Eye (tissue), 1 donor: ENCODE measurements at regions not wholly inside any gene's neighbourhood (a gene's known extent, or its start where the extent isn't known, plus 50 kb on each side); places are given as distances from the start of the nearest gene placed in this dataset.

Source experiments
- DNase-seq: peaks from one replicate; pipeline ENCODE4 v3.0.0-alpha.2; 2015

GRCh38 chr20:39338469-39339376 is 376.6 kb downstream of the DHX35 start:
- DNase-seq = peak; percentile 28

GRCh38 chr20:39333211-39333610 is 371.1 kb downstream of the DHX35 start:
- no peak for DNase-seq

DNA sequence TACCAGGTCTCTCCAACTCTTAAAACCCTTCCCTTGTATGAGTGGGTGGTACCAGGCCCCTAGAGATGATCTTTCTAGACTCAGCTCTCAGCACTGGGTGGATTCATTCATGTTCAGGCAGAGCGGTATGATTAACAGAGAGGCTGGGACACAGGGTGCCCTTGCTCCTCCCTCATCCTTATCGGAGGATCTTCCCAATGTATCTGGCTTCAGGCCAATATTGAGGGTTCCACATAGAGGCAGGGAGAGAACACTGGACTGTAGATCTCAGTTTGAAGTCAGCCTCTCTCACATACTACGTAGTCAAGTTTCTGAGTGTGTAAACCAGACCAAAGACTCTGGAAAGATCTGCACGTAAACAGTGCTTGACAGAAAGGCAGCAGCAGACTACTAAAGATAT is 366.2 kb downstream of the DHX35 start:
- DNase-seq = no peak

DNA sequence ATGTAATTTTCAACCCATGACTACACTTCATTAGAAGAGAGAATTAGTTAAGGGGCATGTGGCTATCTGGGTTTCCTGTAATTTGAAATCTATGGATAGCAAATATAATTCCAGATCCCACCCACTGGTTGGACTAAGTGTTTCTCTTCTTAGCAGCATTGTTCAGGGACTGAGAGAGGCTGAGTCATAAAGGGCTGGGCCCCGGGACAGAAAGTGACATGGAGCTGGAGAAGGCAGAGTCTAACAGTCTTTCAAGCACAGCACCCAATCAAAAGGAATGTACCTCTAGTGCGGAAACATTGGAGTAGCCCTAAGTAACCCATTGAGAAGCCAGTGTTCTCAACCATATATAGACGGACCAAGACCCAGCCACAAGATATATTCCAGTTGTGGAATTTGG is 363.9 kb downstream of the DHX35 start:
- DNase-seq = no peak

DNA sequence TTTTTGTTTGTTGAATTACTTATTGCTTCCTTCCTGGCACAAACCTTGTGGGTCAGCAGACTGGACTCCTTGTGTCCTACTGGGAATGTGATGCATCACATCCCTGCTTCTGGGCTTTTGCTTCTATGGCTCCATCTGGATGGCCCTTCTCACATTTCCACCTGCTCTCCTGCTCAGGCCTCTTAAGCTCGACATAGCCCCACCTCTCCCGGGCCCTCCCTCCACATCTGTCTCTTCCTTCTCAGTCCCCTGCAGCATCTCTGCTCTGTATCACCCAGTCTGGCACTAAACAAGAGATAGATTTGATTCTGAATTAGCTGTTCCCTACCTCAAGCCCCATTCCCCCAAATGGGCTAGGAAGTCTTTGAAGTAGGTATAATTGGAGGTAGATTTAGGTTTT is 356.8 kb downstream of the DHX35 start:
- DNase-seq = no peak

DNA sequence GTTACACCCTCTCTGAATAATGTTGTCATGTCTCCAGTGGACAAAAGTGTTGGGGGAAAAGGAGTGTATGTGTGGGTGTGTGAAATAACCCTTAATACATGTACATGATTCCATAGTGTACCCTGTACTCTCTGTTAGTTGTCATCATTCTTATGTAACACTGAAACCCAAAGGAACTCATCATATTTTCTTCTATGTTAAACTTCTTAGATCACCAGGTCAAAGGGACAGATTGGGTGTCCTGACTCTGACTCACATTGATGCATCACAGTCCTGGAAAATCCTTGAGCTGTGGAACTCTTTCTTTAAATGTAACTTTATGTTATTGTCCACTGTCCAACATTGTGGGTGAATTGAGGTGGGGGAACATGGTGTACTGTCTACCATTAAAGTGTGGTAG is 350.5 kb downstream of the DHX35 start:
- no peak for DNase-seq

- no peak for DNase-seq
These were observed 349.8 kb downstream of the DHX35 start for GRCh38 chr20:39311851-39312506.

GRCh38 chr20:39310363-39310995 is 348.3 kb downstream of the DHX35 start:
- DNase-seq = peak; percentile 2

DNA sequence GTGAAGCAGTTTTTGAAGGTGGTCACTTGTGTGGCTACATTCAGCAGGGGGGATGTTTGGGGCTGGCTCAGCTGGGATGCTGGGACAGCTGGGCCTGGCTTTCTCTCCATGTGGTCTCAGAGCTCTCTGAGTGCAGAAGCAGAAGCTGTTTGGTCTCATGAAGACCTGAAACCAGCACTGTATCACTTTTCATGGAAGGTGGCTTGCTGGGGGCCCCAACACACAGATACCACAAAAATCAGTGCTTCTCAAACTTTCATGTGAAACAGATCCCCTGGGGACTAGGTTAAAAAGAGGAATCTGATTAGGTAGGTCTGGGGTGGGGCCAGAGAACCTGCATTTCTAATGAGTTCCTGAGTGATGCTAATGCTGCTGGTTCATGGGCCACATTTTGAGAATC is 347.3 kb downstream of the DHX35 start:
- no peak for DNase-seq

DNA sequence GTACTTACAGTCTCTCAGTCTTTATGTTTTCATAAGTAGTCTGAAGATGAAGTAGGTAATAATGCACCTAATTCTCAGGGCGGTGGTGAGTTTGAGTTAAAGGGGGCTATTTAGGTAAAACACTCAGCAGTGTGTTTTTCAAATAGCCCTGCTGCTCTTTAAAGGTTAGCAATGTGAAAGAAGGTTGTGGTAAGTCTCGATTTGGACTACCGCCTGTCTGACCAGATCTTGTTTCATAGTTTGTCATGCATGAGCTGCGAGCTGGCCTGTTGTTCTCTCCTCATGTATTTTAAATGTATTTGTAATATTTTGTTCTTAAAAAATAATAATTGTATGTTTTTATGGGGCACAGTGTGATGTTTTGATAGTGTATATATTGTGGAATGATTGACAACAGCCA is 340.2 kb downstream of the DHX35 start:
- no peak for DNase-seq

GRCh38 chr20:39299783-39300182 is 337.6 kb downstream of the DHX35 start:
- DNase-seq = no peak

DNA sequence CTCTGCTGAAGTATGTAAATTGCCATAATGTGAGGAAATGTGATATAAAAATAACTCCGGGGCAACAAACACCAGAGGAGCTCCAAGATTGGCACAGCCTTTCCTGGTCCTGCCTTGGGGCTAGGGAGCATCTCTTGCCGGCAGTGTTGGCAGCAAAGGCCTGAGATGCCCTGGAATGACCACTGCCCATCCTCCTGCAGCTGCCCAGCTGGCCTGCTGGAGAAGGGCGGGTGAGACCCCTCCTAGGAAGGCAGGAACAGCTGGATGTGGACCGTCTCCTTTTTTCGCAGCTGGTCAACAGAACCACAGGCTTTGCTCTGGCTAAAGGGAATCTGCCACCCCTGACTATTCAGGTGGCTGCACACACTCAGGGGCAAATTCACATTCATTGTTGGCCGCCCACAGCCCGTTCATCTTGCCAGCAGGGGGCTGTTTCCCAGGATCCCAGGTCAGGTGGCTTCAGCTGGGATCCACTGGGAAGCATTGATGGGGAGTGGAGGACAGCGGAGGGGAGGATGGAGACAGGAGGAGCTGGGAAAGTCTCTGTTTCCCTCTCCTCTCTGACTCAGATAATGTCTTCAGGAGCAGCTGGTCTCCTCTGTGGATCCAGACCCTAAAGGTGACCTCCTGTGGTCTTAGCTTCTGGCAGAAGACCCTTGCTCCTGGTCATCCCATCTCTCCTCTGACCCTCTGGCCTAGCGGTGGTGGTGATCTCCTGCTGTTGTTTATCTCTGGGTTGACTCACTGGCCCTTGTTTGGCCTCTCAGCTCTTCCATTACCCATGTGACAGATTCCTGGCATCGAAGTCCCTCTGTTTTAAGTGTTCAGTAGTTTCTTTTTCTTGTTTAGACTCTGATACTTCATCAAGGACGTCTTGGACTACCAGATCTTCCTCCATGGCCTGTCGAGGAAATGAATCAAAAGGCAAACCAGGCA is 336.7 kb downstream of the DHX35 start:
- DNase-seq = no peak

DNA sequence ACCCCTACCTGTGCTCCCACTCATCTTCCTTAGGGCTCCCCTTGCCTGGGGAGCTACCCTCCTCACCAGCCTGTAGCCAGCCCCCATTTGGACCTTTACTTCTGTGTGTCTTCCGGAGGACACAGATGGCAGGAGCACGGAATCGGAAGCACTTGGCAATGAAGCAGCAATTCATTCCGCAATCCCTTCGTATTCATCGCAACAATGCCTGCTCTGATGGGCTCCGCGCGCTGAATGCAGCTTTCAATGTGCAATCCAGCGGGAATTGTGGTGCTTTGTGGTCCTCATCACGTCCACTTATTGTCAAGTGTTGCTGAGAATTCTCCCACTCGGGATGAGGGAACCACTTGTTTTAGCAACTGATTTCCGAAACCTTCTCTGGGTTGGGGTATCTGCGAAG is 336.0 kb downstream of the DHX35 start:
- DNase-seq = peak; percentile 17

DNA sequence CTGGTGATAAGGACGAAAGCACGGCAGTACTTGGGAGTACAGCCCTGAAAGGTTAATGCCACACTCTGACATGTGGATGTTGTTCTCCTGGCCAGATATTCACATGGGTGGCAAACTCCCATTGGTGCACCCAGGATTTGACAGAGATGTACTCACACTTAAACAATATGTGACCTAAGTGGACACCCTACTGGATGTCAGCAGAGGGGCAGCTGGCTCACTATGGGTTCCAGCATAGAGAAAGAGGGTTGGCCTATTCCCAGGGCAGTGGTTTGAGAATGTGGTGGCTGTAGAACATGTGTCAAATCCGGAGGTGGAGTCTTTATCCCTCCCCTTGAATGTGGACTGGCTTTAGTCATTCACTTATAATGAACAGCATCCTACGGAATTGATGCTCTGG is 333.2 kb downstream of the DHX35 start:
- DNase-seq = no peak

- no peak for DNase-seq
These were observed 332.1 kb downstream of the DHX35 start for GRCh38 chr20:39294137-39294725.

GRCh38 chr20:39292193-39292736 is 330.1 kb downstream of the DHX35 start:
- no peak for DNase-seq

DNA sequence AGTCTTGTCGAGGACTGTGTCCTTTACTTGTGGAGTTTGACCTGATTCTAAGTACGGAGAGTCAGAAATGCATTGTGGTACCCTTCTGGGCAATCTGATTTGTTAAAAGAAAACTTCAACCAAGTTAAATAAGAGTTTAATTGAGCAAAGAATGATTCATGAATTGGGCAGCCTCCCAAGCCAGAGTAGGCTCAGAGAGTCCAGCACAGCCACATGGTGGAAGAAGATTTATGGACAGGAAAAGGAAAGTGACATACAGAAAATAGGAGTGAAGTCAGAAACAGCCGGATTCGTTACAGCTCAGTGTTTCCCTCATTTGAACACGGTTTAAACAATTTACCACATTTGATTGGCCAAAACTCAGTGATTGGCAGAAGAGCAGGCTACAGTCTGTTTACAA is 329.2 kb downstream of the DHX35 start:
- DNase-seq = no peak

DNA sequence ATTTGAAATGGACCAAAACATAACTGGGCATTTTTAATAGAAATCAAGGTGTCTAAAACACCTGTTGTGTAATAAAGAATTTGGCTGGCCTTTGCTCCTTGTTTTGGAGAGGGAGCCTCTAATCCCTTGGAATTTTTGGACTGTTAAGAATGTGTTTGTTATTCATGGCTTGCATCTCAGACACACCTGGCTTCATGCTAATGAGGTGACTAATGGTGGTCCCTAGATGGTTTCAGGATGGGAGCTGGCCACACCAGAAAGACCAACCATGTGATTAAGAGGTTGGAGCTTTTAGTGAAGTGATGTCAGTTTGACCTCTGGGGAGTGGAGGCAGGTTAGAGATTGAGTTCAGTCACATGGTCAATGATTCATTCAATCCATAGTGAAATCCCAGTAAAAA is 328.4 kb downstream of the DHX35 start:
- DNase-seq = no peak

GRCh38 chr20:39289831-39290230 is 327.7 kb downstream of the DHX35 start:
- no peak for DNase-seq

- no peak for DNase-seq
These were observed 327.2 kb downstream of the DHX35 start for GRCh38 chr20:39289316-39289715.

- DNase-seq = no peak
These were observed 321.3 kb downstream of the DHX35 start for GRCh38 chr20:39283464-39283863.

DNA sequence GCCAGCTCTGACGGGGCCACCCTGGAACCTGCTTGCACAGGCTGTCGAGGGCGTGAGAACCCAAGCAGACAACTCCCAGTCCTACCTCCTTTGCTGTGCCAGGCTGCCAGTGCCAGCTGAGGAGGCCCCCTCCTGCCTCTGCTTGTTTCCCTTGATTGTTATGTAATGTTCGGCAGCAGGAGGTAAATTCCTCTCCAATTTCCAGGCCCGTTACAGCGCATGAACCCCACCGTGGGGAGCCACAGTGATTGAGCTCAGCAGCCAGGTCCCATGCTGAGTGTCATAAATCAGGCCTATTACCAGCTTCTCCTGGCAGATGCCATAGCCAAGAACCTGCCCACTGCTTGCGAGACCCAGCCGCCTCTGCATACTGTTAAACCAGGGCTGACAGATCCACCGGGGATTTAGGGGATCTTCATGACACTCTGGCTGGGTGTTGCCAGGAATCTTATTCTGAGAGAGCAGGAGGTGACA is 320.5 kb downstream of the DHX35 start:
- no peak for DNase-seq
